PC-3 (cell line): ENCODE measurements at regions not wholly inside any gene's neighbourhood (a gene's known extent, or its start where the extent isn't known, plus 50 kb on each side); places are given as distances from the start of the nearest gene placed in this dataset.

Experiments used
- CTCF ChIP-seq: fragments of 300-600 bp; sonication (generic); conservative IDR thresholded peaks from 2 replicates; pipeline ENCODE4 v1.5.1; 2017; ENCODE audit warnings: antibody characterized with exemption, low read depth, mild to moderate bottlenecking, low read length
- EZH2 ChIP-seq: fragments of 300-600 bp; sonication (generic); IDR thresholded peaks from one replicate; pipeline ENCODE4 v1.6.1; 2017; ENCODE audit warnings: antibody characterized with exemption, mild to moderate bottlenecking, low read length; ENCODE audit not compliant: unreplicated experiment
- EZH2phosphoT487 ChIP-seq: fragments of 300-600 bp; sonication (generic); IDR thresholded peaks from 2 replicates; pipeline ENCODE4 v1.6.1; 2018; ENCODE audit warnings: mild to moderate bottlenecking, antibody characterized with exemption, low read length, borderline replicate concordance

DNA sequence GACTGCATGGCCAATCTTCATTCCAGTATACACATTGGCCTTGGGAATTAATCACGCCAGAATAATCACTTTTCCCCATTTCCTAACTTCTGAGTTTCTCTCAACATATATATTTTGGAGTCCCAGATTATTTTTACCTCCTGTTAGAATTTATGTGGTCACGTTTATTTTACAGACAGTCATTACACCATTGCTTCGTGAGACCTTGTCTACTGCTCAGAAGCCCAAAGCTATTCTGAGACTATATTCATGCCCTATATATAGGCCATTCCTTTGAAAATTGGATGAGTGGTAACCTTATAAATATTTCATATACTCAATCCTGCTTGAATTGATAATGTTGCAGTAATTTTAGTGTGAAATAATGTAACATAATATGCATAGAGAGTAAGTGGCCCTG is 610.0 kb upstream of the CDH2 start:
- TF ChIP-seq CTCF (no peak), EZH2 (no peak), EZH2phosphoT487 (no peak)
